ENCODE measurements at regions not wholly inside any gene's neighbourhood (a gene's known extent, or its start where the extent isn't known, plus 50 kb on each side); places are given as distances from the start of the nearest gene placed in this dataset.

- TF ChIP-seq POLR2A (IDR thresholded peaks at IDR 0.05; ENCODE audit: low read length), result no peak
- no peak for TF ChIP-seq GATA1 (IDR thresholded peaks at IDR 0.05; ENCODE audit: low read depth, low read length)
Measured at GRCh38 chr16:82452004-82452756, 174.6 kb upstream of the CDH13 start.

All from erythroblast (primary cell).